ENCODE measurements at regions not wholly inside any gene's neighbourhood (a gene's known extent, or its start where the extent isn't known, plus 50 kb on each side); places are given as distances from the start of the nearest gene placed in this dataset.

DNA sequence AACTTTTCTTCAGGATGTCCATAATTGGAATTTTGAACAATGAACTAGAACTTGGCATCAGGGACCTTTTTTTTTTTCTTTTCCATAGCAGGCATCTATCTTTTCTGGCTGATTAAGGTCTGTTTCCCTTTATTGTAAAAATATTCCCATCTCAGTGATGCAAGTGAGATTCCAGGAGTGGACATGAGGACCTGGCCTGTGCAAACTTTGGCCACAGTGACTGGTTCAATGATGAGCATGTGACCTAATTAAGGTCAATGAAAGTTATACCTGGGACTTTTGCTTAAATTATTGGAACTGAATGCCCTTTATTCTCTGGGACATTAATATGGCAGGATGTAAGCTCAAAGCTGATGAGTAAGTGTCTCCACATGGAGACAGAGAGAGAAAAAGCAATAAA is 83.8 kb downstream of the DIO2 start:
- H3K4me3 ChIP-seq (ENCODE audit: low read depth, low read length): no peak overlapping the region
- CTCF ChIA-PET: no interaction called here
- no peak for DNase-seq (ENCODE audit: low read depth, low spot score)
- no peak overlapping the region for H3K27ac ChIP-seq (ENCODE audit: low read depth, low read length)
- POLR2A ChIA-PET: no interaction called here
- TF ChIP-seq, protein P1, sequence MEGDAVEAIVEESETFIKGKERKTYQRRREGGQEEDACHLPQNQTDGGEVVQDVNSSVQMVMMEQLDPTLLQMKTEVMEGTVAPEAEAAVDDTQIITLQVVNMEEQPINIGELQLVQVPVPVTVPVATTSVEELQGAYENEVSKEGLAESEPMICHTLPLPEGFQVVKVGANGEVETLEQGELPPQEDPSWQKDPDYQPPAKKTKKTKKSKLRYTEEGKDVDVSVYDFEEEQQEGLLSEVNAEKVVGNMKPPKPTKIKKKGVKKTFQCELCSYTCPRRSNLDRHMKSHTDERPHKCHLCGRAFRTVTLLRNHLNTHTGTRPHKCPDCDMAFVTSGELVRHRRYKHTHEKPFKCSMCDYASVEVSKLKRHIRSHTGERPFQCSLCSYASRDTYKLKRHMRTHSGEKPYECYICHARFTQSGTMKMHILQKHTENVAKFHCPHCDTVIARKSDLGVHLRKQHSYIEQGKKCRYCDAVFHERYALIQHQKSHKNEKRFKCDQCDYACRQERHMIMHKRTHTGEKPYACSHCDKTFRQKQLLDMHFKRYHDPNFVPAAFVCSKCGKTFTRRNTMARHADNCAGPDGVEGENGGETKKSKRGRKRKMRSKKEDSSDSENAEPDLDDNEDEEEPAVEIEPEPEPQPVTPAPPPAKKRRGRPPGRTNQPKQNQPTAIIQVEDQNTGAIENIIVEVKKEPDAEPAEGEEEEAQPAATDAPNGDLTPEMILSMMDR (IDR thresholded peaks at IDR 0.05; ENCODE audit: low read depth, low read length): no peak
- no peaks in the 10 kb centered on the region for H3K9me3 ChIP-seq (ENCODE audit: control insufficient read depth, insufficient read depth, low read length)
- H3K27me3 ChIP-seq (ENCODE audit: control insufficient read depth, insufficient read depth, low read length): no peaks in the 10 kb centered on the region

DNA sequence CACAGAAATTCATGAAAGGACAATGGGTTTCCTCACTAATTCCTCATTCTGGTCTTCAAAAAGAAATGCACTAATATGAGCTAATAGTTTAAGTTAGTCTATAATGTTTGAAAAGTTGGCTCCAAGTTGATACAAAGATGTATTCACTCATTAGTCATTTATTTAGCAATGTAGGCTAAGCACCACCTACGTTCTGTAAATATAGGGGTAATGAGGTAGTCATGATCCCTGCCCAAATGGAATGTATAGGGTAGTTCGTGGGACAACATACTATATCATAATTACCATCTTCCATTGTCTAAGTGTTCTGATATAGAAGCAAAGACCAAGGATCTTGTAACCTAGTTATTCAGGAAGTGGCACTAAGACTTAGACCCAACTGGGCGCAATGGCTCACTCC is 86.5 kb downstream of the DIO2 start:
- H3K27me3 ChIP-seq (ENCODE audit: control insufficient read depth, insufficient read depth, low read length): no peaks in the 10 kb centered on the region
- POLR2A ChIA-PET: no interaction called here
- DNase-seq (ENCODE audit: low read depth, low spot score): no peak
- TF ChIP-seq, protein P1 (IDR thresholded peaks at IDR 0.05; ENCODE audit: low read depth, low read length): no peak
- CTCF ChIA-PET: no interaction called here
- H3K27ac ChIP-seq (ENCODE audit: low read depth, low read length): no peak overlapping the region
- H3K9me3 ChIP-seq (ENCODE audit: control insufficient read depth, insufficient read depth, low read length): no peaks in the 10 kb centered on the region
- H3K4me3 ChIP-seq (ENCODE audit: low read depth, low read length): no peak overlapping the region

DNA sequence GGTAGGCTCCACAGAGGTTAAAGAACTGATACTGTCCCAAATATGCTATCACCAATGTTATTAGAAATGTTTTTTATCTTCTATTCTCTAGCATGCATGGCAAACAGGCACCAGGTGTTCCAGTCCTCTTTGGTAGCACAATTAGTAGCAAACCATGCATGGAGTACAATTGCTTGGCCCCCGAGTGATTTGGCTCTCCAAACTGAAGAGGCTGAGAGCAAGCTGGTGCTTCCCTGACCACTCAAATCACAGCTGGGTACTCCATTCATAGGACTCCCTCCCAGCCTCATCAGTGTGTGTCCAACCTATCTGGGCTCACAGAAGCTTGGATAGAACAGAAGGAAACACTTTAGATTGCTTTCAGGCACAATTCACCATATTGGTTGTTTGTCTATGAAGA is 93.4 kb downstream of the DIO2 start:
- CTCF ChIA-PET: no interaction called here
- no peaks in the 10 kb centered on the region for H3K27me3 ChIP-seq (ENCODE audit: control insufficient read depth, insufficient read depth, low read length)
- no peaks in the 10 kb centered on the region for H3K9me3 ChIP-seq (ENCODE audit: control insufficient read depth, insufficient read depth, low read length)
- no peak for DNase-seq (ENCODE audit: low read depth, low spot score)
- POLR2A ChIA-PET: no interaction called here
- TF ChIP-seq, protein P1 (IDR thresholded peaks at IDR 0.05; ENCODE audit: low read depth, low read length): no peak
- H3K4me3 ChIP-seq (ENCODE audit: low read depth, low read length): no peak overlapping the region
- H3K27ac ChIP-seq (ENCODE audit: low read depth, low read length): no peak overlapping the region

DNA sequence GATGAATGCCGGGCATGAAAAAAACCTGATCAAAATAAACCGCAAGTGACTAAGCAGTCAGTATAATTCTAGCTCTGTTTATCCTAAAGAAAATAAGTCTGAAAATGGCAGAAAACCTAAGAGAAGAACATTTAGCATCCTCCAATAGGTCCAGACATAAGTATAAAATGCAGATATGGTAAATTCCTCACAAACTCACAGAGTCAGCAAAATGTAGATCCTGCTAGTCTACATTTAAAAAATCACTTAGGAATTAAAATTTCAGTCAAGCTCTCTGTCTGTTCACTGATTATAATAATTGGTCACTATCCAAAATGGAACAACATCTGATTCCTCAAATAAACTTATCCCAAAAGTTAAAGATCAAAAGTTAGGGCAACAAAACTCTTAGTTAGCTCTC is 95.1 kb downstream of the DIO2 start:
- ChIA-PET CTCF (no interaction called here), POLR2A (no interaction called here)
- Histone ChIP-seq H3K9me3 (ENCODE audit: control insufficient read depth, insufficient read depth, low read length) (no peaks in the 10 kb centered on the region), H3K27me3 (ENCODE audit: control insufficient read depth, insufficient read depth, low read length) (no peaks in the 10 kb centered on the region), H3K27ac (ENCODE audit: low read depth, low read length) (no peak overlapping the region), H3K4me3 (ENCODE audit: low read depth, low read length) (no peak overlapping the region)
- no peak for DNase-seq (ENCODE audit: low read depth, low spot score)
- TF ChIP-seq, protein P1 (IDR thresholded peaks at IDR 0.05; ENCODE audit: low read depth, low read length): no peak

DNA sequence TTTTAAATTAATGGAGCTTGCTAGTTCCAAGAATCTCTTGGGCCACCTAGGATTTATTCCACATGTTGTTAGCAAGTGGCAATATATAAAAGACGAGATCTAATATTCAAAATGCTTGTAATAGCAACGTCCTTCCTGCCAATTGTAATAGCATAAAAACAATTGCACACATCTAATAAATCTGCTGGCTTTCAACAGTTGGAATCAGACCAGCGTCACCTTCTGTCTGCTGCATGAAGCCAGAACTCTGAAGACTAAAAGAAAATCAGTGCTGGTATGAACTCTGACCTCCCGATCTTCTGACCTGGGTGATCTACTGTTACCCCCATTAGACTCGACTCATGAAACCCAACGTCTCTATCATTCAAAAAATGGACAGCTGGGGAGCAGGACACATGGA is 100.6 kb downstream of the DIO2 start:
- TF ChIP-seq, protein P1 (IDR thresholded peaks at IDR 0.05; ENCODE audit: low read depth, low read length): no peak
- H3K9me3 ChIP-seq (ENCODE audit: control insufficient read depth, insufficient read depth, low read length): no peaks in the 10 kb centered on the region
- no peak overlapping the region for H3K4me3 ChIP-seq (ENCODE audit: low read depth, low read length)
- no peak overlapping the region for H3K27ac ChIP-seq (ENCODE audit: low read depth, low read length)
- DNase-seq (ENCODE audit: low read depth, low spot score): no peak
- ChIA-PET POLR2A (no interaction called here), CTCF (no interaction called here)
- H3K27me3 ChIP-seq (ENCODE audit: control insufficient read depth, insufficient read depth, low read length): no peaks in the 10 kb centered on the region

Data from AG04450 (cell line).